OCI-LY3 (cell line): ENCODE measurements at regions not wholly inside any gene's neighbourhood (a gene's known extent, or its start where the extent isn't known, plus 50 kb on each side); places are given as distances from the start of the nearest gene placed in this dataset.
"Not testable (repeated sequence)": the region's sequence is repeated elsewhere in the genome, so short reads cannot be mapped to it uniquely, and the experiment has no call there.

Experiments used
- EZH2phosphoT487 ChIP-seq: fragments of 200-600 bp; shearing (Covaris generic); IDR thresholded peaks from 2 replicates; pipeline ENCODE4 v1.6.1; 2018; ENCODE audit warnings: antibody characterized with exemption, mixed run types, low read depth
- TF ChIP-seq, protein P1 (sequence below): fragments of 200-600, 300-600 bp; sonication (generic); IDR thresholded peaks from 2 replicates; pipeline ENCODE4 v1.5.1; 2014; ENCODE audit warnings: antibody characterized with exemption, low read length, low read depth

DNA sequence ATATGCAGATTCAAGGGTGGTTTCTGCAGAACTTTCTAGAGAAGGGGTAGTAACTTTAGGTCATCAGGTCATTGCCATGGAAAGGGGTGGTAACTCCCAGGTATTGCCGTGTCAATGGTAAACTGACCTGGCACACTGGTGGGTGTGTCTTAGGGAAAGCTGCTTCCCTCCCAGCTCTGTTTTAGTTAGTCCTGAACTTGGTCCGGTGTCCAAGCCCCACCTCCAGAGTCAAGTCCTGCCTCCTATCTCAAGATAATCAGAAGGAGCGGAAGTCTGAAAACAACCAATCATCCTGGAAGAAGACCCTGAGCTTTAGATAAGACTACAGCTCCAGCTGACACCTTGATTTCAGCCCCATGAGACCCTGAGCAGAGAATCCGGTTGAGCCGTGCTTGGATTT lies 74.2 kb downstream of the NPIPB5 start:
- TF ChIP-seq, protein P1, sequence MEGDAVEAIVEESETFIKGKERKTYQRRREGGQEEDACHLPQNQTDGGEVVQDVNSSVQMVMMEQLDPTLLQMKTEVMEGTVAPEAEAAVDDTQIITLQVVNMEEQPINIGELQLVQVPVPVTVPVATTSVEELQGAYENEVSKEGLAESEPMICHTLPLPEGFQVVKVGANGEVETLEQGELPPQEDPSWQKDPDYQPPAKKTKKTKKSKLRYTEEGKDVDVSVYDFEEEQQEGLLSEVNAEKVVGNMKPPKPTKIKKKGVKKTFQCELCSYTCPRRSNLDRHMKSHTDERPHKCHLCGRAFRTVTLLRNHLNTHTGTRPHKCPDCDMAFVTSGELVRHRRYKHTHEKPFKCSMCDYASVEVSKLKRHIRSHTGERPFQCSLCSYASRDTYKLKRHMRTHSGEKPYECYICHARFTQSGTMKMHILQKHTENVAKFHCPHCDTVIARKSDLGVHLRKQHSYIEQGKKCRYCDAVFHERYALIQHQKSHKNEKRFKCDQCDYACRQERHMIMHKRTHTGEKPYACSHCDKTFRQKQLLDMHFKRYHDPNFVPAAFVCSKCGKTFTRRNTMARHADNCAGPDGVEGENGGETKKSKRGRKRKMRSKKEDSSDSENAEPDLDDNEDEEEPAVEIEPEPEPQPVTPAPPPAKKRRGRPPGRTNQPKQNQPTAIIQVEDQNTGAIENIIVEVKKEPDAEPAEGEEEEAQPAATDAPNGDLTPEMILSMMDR, result not testable (repeated sequence)
- TF ChIP-seq EZH2phosphoT487, result not testable (repeated sequence)
